ENCODE measurements at regions not wholly inside any gene's neighbourhood (a gene's known extent, or its start where the extent isn't known, plus 50 kb on each side); places are given as distances from the start of the nearest gene placed in this dataset.

DNA sequence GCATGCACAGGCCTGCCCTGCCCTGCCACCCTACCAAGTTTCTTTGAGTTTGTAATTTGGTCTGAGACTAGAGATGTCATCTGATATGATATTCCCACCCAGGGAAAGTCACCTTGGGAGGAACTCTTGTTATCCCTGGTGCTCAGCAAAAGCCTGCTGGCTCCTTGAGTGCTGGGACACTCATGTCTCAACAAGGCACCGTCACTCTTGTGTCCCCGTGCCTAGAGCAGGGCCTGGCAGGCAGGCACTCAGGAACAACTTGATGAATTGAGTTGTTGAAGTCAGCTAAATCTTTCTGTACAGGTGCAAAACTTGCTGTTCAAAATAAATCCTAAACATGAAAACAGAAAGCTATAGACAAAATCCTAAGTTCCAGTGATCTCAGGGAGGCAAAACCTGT lies 345.4 kb downstream of the KCNRG start:
- WGBS, 2 donors, result 74 to 77% methylated on average over 2 of the region's 2 CpGs
- DNase-seq (peak in 1 of 2 donors; percentile 54), ATAC-seq (ENCODE audit: low FRiP score in 2 of 2) (no peak)
- H3K4me3 ChIP-seq, result no peak overlapping the region
- peaks cover 25 to 32% (median 29%) of the 10 kb centered on the region in 4 donors for H3K4me1 ChIP-seq
- H3K27ac ChIP-seq, result no peak overlapping the region
- TF ChIP-seq POLR2A (IDR thresholded peaks at IDR 0.05) (no peak), EP300 (IDR thresholded peaks at IDR 0.05) (no peak), POLR2AphosphoS5 (IDR thresholded peaks at IDR 0.05) (no peak)
- TF ChIP-seq, protein P1, sequence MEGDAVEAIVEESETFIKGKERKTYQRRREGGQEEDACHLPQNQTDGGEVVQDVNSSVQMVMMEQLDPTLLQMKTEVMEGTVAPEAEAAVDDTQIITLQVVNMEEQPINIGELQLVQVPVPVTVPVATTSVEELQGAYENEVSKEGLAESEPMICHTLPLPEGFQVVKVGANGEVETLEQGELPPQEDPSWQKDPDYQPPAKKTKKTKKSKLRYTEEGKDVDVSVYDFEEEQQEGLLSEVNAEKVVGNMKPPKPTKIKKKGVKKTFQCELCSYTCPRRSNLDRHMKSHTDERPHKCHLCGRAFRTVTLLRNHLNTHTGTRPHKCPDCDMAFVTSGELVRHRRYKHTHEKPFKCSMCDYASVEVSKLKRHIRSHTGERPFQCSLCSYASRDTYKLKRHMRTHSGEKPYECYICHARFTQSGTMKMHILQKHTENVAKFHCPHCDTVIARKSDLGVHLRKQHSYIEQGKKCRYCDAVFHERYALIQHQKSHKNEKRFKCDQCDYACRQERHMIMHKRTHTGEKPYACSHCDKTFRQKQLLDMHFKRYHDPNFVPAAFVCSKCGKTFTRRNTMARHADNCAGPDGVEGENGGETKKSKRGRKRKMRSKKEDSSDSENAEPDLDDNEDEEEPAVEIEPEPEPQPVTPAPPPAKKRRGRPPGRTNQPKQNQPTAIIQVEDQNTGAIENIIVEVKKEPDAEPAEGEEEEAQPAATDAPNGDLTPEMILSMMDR (IDR thresholded peaks at IDR 0.05), result no peak
- H3K27me3 ChIP-seq, result no peaks in the 10 kb centered on the region
- no peaks in the 10 kb centered on the region for H3K36me3 ChIP-seq
- H3K9me3 ChIP-seq, result no peaks in the 10 kb centered on the region

GRCh38 chr13:50361282-50361681 lies 346.0 kb downstream of the KCNRG start:
- TF ChIP-seq, protein P1 (IDR thresholded peaks at IDR 0.05), result no peak
- TF ChIP-seq EP300 (IDR thresholded peaks at IDR 0.05) (no peak), POLR2A (IDR thresholded peaks at IDR 0.05) (no peak), POLR2AphosphoS5 (IDR thresholded peaks at IDR 0.05) (no peak)
- H3K27me3 ChIP-seq, result no peaks in the 10 kb centered on the region
- H3K36me3 ChIP-seq, result no peaks in the 10 kb centered on the region
- H3K4me3 ChIP-seq, result no peak overlapping the region
- no peak overlapping the region for H3K27ac ChIP-seq
- peaks cover 28 to 34% (median 31%) of the 10 kb centered on the region in 4 donors for H3K4me1 ChIP-seq
- ATAC-seq (ENCODE audit: low FRiP score in 2 of 2) (no peak), DNase-seq (no peak)
- 46 to 75% methylated on average over 3 of the region's 3 CpGs for WGBS, 2 donors
- H3K9me3 ChIP-seq, result no peaks in the 10 kb centered on the region

DNA sequence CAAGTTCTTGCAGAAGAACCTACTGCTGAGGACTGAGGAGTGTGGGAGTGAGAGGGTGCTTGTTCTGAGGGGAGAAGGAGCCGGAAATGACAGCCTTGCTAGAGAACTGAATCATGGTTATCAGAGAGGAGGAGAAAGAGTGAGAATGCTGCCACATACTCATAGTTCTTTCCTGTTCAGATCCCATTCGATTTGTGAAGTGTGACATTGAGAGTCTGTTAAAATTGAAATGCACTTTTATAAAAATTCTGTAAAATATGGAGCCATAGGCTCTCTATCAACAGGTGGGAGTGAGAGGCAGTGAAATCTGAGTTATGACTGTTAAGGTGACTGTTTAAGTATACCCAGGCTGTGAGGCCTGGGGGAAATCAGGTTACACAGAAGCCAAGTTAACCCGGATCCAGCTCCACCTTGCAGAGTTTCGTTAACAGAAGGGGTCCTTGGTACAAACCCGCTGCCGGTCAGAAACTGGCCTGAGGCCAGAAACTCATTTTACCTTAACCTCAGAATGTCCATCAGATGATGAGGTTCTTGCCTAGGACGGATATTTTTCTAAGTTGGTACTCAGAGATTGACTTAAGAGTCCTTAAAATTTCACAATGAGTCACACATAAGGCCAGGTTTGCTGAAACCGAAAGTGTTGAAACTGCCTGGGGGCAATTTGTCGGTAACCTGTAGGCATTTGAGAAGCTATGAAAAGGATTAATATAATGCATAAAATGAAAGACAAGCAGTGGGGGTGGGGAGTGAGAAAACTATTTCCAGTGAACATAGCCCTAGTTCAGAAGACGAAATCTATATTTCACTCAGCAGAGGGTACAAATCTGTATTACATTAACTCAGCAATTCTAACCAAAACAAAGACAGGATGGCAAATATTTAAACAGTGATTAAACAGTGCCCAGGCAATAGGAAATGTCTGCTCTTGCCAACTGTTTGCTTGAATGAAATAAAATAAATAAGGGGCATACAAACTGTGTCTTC lies 350.5 kb downstream of the KCNRG start:
- ATAC-seq (ENCODE audit: low FRiP score in 2 of 2), result peak; percentile 63 to 75
- Histone ChIP-seq H3K9me3 (no peaks in the 10 kb centered on the region), H3K27me3 (no peaks in the 10 kb centered on the region), H3K4me1 (peaks cover 20 to 27% (median 22%) of the 10 kb centered on the region in 4 donors), H3K4me3 (peak overlapping the region in 3 of 4 donors; percentile 13 to 32 (median 32)), H3K36me3 (no peaks in the 10 kb centered on the region), H3K27ac (peak overlapping the region; percentile 61 to 77 (median 66))
- peak in 1 of 2 donors; percentile 66 for DNase-seq
- WGBS, 2 donors, result 38 to 46% methylated on average over 10 of the region's 10 CpGs
- TF ChIP-seq EP300 (IDR thresholded peaks at IDR 0.05) (peak in 1 of 4 donors; percentile 43), POLR2AphosphoS5 (IDR thresholded peaks at IDR 0.05) (no peak)

- no peak for ATAC-seq (ENCODE audit: low FRiP score in 2 of 2)
- H3K27ac ChIP-seq, result peak overlapping the region; percentile 61 to 77 (median 66)
- peaks cover 15 to 22% (median 21%) of the 10 kb centered on the region in 4 donors for H3K4me1 ChIP-seq
- DNase-seq, result no peak
- no peaks in the 10 kb centered on the region for H3K9me3 ChIP-seq
- no peak for TF ChIP-seq EP300 (IDR thresholded peaks at IDR 0.05)
- no peak for TF ChIP-seq POLR2A (IDR thresholded peaks at IDR 0.05)
- TF ChIP-seq, protein P1 (IDR thresholded peaks at IDR 0.05), result no peak
- TF ChIP-seq POLR2AphosphoS5 (IDR thresholded peaks at IDR 0.05), result no peak
- 56 to 64% methylated on average over 6 of the region's 6 CpGs for WGBS, 2 donors
- peak overlapping the region in 1 of 4 donors; percentile 32 for H3K4me3 ChIP-seq
- H3K36me3 ChIP-seq, result no peaks in the 10 kb centered on the region
- no peaks in the 10 kb centered on the region for H3K27me3 ChIP-seq
Observed at GRCh38 chr13:50366488-50367174, 351.4 kb downstream of the KCNRG start.

DNA sequence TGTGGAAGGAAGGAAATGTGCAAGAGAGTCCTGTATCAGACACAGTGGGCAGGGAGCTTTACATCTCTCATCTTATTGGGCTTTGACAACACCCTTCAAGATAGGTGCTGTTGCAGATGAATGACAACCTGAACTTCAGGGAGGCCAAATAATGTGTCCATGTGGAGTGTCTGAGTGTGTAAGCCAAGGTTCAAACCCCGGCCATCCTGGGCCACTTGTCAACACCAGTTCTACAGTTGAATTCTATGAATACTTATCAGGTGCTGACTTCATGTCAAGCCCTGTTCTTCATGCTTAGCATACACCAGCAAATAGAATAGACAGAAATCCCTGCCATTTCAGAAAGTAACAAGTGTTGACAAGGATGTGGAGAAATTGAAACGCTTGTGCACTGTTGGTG lies 354.4 kb downstream of the KCNRG start:
- WGBS, 2 donors, result 92 to 94% methylated on average over 2 of the region's 2 CpGs
- no peaks in the 10 kb centered on the region for H3K9me3 ChIP-seq

More for the DNA sequence above, 354.4 kb downstream of the KCNRG start:
- ATAC-seq (ENCODE audit: low FRiP score in 2 of 2) (no peak), DNase-seq (no peak)
- H3K4me3 ChIP-seq, result no peak overlapping the region
- peaks cover 15 to 22% (median 21%) of the 10 kb centered on the region in 4 donors for H3K4me1 ChIP-seq
- no peak overlapping the region for H3K27ac ChIP-seq
- H3K27me3 ChIP-seq, result no peaks in the 10 kb centered on the region
- TF ChIP-seq, protein P1 (IDR thresholded peaks at IDR 0.05), result no peak
- no peak for TF ChIP-seq POLR2AphosphoS5 (IDR thresholded peaks at IDR 0.05)
- TF ChIP-seq EP300 (IDR thresholded peaks at IDR 0.05), result no peak
- no peak for TF ChIP-seq POLR2A (IDR thresholded peaks at IDR 0.05)
- no peaks in the 10 kb centered on the region for H3K36me3 ChIP-seq
